Panc1 (cell line): ENCODE measurements at regions not wholly inside any gene's neighbourhood (a gene's known extent, or its start where the extent isn't known, plus 50 kb on each side); places are given as distances from the start of the nearest gene placed in this dataset.

Source experiments
- ATAC-seq: fragments of 200-7000 bp; cut with Tn5 transposase; 2 replicates; pipeline ENCODE4 v1.9.1; 2020; ENCODE audit warnings: mild to moderate bottlenecking, moderate library complexity
- BruUV-seq: library from RNA; stranded (reverse); fragments of 400-500 nt; replicated peaks from 2 replicates; lab custom pipeline; 2021; lab: Mats Ljungman, UMichigan
- CTCF ChIA-PET: fragments of 300-600 bp; sonication (Branson Sonifier 250); formaldehyde crosslinking; loops from one replicate; lab custom pipeline; 2022; ENCODE audit warnings: antibody characterized with exemption; lab: Charles Lee
- POLR2A ChIA-PET: fragments of 300-600 bp; sonication (Branson Sonifier 250); formaldehyde crosslinking; loops from one replicate; lab custom pipeline; 2022; ENCODE audit warnings: antibody characterized with exemption; lab: Charles Lee
- DNase-seq: peaks from one replicate; pipeline ENCODE4 v3.0.0-alpha.2; 2010; ENCODE audit warnings: low read depth, low spot score
- H3K27ac ChIP-seq: 2 replicates; pipeline ENCODE4 v1.5.1; 2011; ENCODE audit warnings: mild to moderate bottlenecking, low read length, inconsistent platforms
- H3K27me3 ChIP-seq: fragments of 200-500 bp; sonication (Bioruptor generic); 2 replicates; pipeline ENCODE4 v1.6.0; 2014; ENCODE audit warnings: low read length, inconsistent platforms; ENCODE audit not compliant: control insufficient read depth, insufficient read depth
- H3K36me3 ChIP-seq: fragments of 200-500 bp; sonication (Bioruptor generic); 2 replicates; pipeline ENCODE4 v1.5.1; 2014; ENCODE audit warnings: inconsistent platforms, mild to moderate bottlenecking, low read length, moderate library complexity; ENCODE audit not compliant: control insufficient read depth, insufficient read depth
- H3K4me1 ChIP-seq: 2 replicates; pipeline ENCODE4 v1.5.1; 2011; ENCODE audit warnings: inconsistent platforms, mild to moderate bottlenecking, low read length, moderate library complexity; ENCODE audit not compliant: control insufficient read depth, insufficient read depth
- H3K4me3 ChIP-seq, 2 experiments: 2 replicates each; pipeline ENCODE4 v1.5.1; 2011 to 2012; ENCODE audit warnings: low read depth in 2 of 2, low read length in 2 of 2, mild to moderate bottlenecking in 2 of 2, inconsistent platforms in 1 of 2, moderate library complexity in 1 of 2
- H3K9me3 ChIP-seq: fragments of 200-500 bp; sonication (Bioruptor generic); 2 replicates; pipeline ENCODE4 v1.5.1; 2014; ENCODE audit warnings: low read depth, mild to moderate bottlenecking, inconsistent platforms, low read length, moderate library complexity; ENCODE audit not compliant: control insufficient read depth, insufficient read depth
- CTCF ChIP-seq: fragments of 450-650 bp; IDR thresholded peaks from 2 replicates; pipeline ENCODE4 v1.5.1; 2017; ENCODE audit warnings: mild to moderate bottlenecking
- POLR2AphosphoS5 ChIP-seq: IDR thresholded peaks from 2 replicates; pipeline ENCODE4 v1.6.1; 2012; ENCODE audit warnings: mild to moderate bottlenecking, low read depth, low read length, moderate library complexity
- REST ChIP-seq, 2 experiments: IDR thresholded peaks; 2 replicates each; pipeline ENCODE4 v1.6.1; 2011 to 2012; ENCODE audit warnings: low read depth in 2 of 2, control low read depth in 1 of 2, low read length in 1 of 2, mild to moderate bottlenecking in 1 of 2, moderate library complexity in 1 of 2; ENCODE audit not compliant: insufficient read depth in 1 of 2
- SIN3A ChIP-seq: IDR thresholded peaks from 2 replicates; pipeline ENCODE4 v1.6.1; 2012; ENCODE audit warnings: low read depth, mild to moderate bottlenecking, low read length, moderate library complexity, borderline replicate concordance; ENCODE audit not compliant: insufficient read depth
- TCF7L2 ChIP-seq: IDR thresholded peaks from 2 replicates; pipeline ENCODE4 v1.6.1; 2011; ENCODE audit warnings: mild to moderate bottlenecking, low read depth, low read length, inconsistent platforms
- in situ Hi-C: cut with HindIII; loops from 2 replicates; pipeline ENCODE4 v1.10.0; 2016; ENCODE audit warnings: low sequenced_read_pairs, low pct_unique_long_range_greater_than_20kb
- intact Hi-C: fragments of 100-400 bp; cut with micrococcal nuclease; formaldehyde crosslinking; loops from one replicate; pipeline ENCODE4 v1.10.0; 2022; ENCODE audit not compliant: unreplicated experiment

DNA sequence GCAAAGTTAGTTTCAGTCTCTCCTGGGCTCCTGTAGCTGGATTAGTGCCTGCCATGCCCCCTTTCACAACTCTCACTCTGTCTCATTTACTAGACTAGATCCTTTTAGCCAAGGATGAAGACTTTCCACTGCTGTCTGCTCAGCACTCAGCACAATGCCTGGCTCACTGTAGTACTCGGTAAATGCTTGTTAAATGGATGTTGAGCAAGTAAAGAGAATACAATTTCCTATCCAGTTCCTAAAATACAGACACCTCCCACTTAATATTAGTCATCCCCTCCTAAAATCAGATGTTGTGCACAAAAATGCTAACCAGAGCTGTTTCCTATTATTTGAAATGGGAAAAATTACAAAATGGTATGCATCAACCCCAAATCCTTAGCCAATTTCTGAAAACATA is 195.8 kb downstream of the SREK1 start:
- POLR2A ChIA-PET = interaction anchor here (0.6 kb wide), 1 partner anchor 1099 kb away, joined by 8 read pairs; no protein-coding TSS in a partner anchor

DNA sequence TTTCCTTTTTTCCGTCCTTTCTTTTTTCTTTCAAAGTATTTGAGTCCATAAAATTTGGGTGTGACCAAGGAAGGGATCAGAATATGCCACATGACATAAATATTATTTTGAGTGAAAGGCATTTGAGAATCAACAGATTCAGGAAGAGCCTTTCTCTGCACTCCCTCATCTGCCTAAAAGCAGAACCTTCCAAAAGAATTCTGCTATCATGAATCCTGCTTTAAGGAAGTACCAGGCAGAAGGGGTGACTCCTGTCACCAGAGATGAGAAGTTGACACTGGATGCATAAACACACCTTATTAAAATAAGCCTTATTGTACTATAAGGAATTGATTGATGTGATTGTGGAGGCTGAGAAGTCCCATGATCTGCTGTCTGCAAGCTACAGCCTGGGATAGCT is 196.7 kb downstream of the SREK1 start:
- no peak overlapping the region for H3K27ac ChIP-seq
- TF ChIP-seq REST (IDR thresholded peaks at IDR 0.05; ENCODE audit: insufficient read depth in 1 of 2, low read depth in 2 of 2, low read length in 1 of 2) = no peak
- no peak for TF ChIP-seq POLR2AphosphoS5
- TF ChIP-seq CTCF = no peak
- no peak for TF ChIP-seq TCF7L2
- TF ChIP-seq SIN3A = no peak
- CTCF ChIA-PET = no interaction called here
- in situ Hi-C loops (no loop called here), intact Hi-C loops (no loop called here)
- H3K27me3 ChIP-seq = peaks cover 3% of the 10 kb centered on the region; the same call in 1 of the 2 replicates
- no peaks in the 10 kb centered on the region for H3K9me3 ChIP-seq
- POLR2A ChIA-PET = no interaction called here
- ATAC-seq (no peak), DNase-seq (no peak)
- no peaks in the 10 kb centered on the region for H3K4me1 ChIP-seq
- no peak overlapping the region for H3K4me3 ChIP-seq
- no TSS peak for BruUV-seq
- H3K36me3 ChIP-seq = no peaks in the 10 kb centered on the region

More for the DNA sequence above, 195.8 kb downstream of the SREK1 start:
- intact Hi-C loops = no loop called here
- no peaks in the 10 kb centered on the region for H3K4me1 ChIP-seq
- H3K27ac ChIP-seq = no peak overlapping the region
- peaks cover 3% of the 10 kb centered on the region; the same call in 1 of the 2 replicates for H3K27me3 ChIP-seq
- no peaks in the 10 kb centered on the region for H3K9me3 ChIP-seq
- CTCF ChIA-PET = no interaction called here
- no peak overlapping the region for H3K4me3 ChIP-seq
- H3K36me3 ChIP-seq = no peaks in the 10 kb centered on the region
- TF ChIP-seq POLR2AphosphoS5 (no peak), CTCF (no peak), TCF7L2 (no peak), SIN3A (no peak), REST (IDR thresholded peaks at IDR 0.05; ENCODE audit: insufficient read depth in 1 of 2, low read depth in 2 of 2, low read length in 1 of 2) (no peak)
- no TSS peak for BruUV-seq
- in situ Hi-C loops = no loop called here
- no peak for DNase-seq
- no peak for ATAC-seq
